GM21367 (cell line): ENCODE measurements at regions not wholly inside any gene's neighbourhood (a gene's known extent, or its start where the extent isn't known, plus 50 kb on each side); places are given as distances from the start of the nearest gene placed in this dataset.
"Not testable (repeated sequence)": the region's sequence is repeated elsewhere in the genome, so short reads cannot be mapped to it uniquely, and the experiment has no call there.

ENCODE experiments used
- ATAC-seq: cut with Tn5 transposase; IDR thresholded peaks from one replicate; pipeline ENCODE4 v1.9.1; 2021; ENCODE audit not compliant: unreplicated experiment

- ATAC-seq: no peak
These were observed 162.3 kb upstream of the FERD3L start for GRCh38 chr7:19307554-19307953.

- no peak for ATAC-seq
These were observed 160.5 kb upstream of the FERD3L start for GRCh38 chr7:19305698-19306097.

GRCh38 chr7:19304086-19304485, 158.9 kb upstream of the FERD3L start:
- no peak for ATAC-seq

DNA sequence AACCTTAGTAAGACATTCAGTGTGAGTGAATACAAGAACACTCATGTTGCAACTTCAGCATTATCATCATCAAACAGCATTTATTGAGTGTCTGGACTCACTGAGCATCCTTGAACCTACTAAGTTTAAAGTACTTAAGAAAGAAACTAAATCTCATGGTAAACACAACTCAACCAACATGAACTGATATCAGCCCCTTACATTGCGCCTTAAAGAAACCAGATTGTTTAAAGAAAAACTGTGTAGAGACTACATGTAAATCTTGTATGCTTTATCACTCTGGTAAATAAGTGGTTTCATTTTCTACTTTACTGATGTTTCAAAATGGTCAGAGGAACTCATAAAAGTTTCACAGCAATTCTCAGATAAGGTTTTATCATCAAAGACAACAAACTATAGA, 157.5 kb upstream of the FERD3L start:
- no peak for ATAC-seq

- ATAC-seq: no peak
These were observed 151.4 kb upstream of the FERD3L start for GRCh38 chr7:19296617-19297016.

DNA sequence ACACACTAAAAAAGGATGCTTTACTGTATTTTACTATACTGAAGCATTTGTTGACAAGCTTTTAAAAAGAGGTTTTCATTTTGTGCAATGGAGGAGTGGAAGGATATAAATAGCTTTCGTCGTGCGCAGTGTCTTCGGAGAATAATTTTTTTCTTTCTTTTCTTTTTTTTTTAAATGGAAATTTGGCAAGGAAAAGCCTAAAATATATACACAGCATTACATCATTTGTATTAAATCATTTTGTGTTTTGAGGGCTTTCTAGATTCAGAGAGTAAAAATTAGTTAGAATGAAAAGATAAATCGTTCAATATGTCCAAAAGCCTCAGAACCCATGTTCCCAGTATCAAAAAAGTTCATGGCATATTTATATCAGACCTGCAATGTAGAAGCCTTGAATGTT, 150.2 kb upstream of the FERD3L start:
- ATAC-seq: no peak

GRCh38 chr7:19294619-19295018, 149.4 kb upstream of the FERD3L start:
- ATAC-seq: no peak

DNA sequence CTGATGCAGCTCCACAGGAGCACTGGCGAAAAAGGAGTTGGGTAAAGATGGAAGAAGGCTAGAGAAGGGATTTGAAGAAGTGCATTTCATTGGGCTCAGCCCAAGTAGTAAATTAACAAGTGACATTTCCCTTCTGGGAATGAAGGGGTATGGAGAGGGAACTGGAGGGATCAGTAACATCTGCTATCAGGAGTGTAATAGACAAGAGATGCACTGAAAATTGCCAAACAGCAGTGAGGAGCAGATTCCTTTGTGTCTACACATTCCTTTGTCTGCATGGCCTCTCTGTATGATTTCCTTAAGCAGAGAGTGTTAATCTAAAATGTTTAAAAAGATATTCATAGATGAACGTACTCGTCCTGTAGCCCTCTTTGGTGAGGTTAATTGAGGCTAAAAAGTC, 148.2 kb upstream of the FERD3L start:
- no peak for ATAC-seq

DNA sequence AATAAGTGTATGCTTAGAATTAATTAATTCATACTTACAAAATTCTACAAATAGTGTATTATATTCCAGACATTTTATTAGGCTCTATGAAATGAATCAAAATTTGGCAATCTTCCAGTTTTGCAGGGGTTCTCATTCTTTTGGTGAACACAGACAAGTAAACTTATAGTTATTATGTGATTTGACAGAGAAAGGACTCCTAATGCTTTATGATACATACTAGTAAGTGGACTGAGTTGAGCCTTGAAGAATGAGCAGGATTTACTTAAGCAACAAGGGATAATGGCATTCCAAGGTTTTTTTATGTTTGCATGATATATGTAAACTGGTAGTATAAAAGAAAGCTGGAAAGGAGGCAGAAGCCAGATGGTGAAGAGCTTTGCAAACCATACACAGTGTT, 145.7 kb upstream of the FERD3L start:
- ATAC-seq: no peak

DNA sequence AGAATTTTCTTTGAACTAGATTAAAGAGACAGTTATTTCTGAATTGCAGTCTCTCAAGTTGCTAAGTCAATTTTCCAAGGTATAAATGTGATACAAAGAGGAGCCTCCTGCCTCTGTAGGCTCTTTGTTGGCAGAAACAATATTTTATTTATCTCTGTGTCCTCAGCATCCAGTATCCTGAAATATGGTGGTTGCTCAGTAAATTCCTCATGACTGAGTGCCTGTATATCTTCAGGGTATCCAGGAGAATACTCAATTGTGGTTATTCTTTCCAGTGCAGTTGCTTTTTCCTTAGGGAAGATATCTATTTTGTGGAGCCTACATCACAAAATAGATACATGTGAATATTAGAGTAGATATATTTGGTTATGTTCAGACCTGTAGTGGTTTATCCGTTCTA, 144.8 kb upstream of the FERD3L start:
- no peak for ATAC-seq

- ATAC-seq: no peak
These were observed 139.5 kb upstream of the FERD3L start for GRCh38 chr7:19284596-19285300.

DNA sequence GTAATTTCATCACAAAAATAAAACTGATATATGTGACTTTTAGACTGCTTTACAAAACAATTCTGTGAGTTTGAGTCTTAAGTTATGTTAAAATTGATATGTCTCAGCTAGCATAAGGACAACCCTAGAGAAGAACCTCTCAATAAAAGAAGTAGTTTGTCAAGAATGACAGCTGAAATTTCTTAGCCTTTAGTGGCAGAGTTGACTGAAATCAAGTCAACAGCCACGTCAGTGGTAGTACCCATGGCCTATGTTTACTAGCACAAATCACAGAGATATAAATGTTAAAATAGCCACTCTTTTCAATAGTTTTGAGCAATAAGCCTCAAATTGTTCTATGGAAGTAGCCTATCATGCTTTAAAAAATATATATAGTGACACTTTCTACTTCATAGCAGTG, 138.9 kb upstream of the FERD3L start:
- ATAC-seq: no peak

GRCh38 chr7:19275000-19275399, 129.8 kb upstream of the FERD3L start:
- ATAC-seq: no peak

DNA sequence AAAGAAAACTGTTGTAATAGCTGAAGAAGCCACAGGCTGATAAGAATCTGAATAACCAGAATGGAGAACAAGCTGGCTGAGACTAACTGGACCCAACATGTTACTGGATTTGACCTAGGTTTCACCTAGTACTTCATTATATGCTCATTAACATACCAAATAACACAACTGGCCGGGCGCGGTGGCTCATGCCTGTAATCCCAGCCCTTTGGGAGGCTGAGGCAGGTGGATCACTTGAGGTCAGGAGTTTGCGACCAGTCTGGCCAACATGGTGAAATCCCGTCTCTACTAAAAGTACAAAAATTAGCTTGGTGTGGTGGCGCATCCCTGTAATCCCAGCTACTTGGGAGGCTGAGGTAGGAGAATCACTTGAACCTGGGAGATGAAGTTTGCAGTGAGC, 127.1 kb upstream of the FERD3L start:
- not testable (repeated sequence) for ATAC-seq

- ATAC-seq: no peak
These were observed 124.1 kb upstream of the FERD3L start for GRCh38 chr7:19269301-19269700.

GRCh38 chr7:19268737-19269136, 123.5 kb upstream of the FERD3L start:
- no peak for ATAC-seq

DNA sequence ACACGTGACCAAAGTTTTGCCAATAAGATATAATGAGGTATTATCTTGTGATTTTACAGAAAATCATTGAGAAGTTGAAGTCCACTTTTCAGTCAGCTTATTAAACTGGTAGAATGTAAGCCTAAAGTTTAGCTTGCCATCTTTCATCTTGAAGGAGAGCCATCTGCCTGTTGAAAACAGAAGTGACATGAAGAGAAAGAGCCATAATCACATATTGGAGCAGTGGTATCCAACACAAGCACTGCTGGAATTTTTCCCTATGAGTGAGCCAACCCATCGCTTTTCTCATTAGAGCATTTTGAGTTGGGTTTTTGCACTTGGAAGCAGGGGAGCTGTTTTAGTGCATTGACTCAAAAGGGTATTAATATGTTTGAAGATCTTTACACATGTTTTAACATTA, 117.6 kb upstream of the FERD3L start:
- ATAC-seq: no peak

GRCh38 chr7:19249281-19249680, 104.1 kb upstream of the FERD3L start:
- no peak for ATAC-seq

DNA sequence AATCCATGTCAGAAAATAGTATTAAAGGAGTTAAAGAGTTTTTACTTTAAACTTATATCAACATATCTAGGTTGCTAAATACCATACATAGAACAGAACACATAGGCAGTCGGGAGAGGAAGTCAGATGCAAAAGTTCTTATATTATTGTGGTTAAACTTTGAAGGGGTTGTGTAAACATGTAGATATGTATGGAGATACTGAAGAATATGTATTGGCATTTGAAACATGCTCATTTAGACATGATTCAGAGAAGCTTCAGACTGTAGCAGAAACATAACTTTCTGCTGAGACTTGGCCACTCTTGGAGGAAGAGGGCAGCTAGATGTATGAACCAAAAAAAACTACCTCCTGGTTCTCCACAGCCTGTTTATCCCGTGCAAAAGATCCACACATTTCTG, 103.5 kb upstream of the FERD3L start:
- ATAC-seq: no peak

- ATAC-seq: no peak
These were observed 102.9 kb upstream of the FERD3L start for GRCh38 chr7:19248115-19248514.

- ATAC-seq: no peak
These were observed 101.8 kb upstream of the FERD3L start for GRCh38 chr7:19247017-19247416.

DNA sequence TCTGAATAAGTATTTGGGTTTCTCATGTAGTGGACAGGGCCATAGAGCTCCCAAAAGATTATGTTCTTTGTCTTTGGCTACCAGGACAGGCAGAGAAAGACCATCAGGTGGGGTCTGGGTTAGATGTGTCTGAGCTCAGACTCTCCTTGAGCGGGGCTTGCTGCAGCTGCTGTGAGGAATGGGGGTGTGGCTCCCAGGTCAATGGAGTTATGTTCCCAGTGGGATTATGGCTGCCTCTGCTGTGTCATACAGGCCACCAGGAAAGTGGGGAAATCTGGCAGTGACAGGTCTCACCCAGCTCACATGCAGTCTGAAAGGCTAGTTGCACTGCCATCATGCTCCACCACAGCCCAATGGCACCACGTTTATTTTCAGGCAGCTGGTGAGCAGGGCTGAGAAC, 97.0 kb upstream of the FERD3L start:
- ATAC-seq: no peak

- no peak for ATAC-seq
These were observed 94.7 kb upstream of the FERD3L start for GRCh38 chr7:19239951-19240350.
